ENCODE measurements at regions not wholly inside any gene's neighbourhood (a gene's known extent, or its start where the extent isn't known, plus 50 kb on each side); places are given as distances from the start of the nearest gene placed in this dataset.

GRCh38 chr6:147716434-147716833, 207.9 kb downstream of the SAMD5 start (continued):
- TF ChIP-seq, protein P1, sequence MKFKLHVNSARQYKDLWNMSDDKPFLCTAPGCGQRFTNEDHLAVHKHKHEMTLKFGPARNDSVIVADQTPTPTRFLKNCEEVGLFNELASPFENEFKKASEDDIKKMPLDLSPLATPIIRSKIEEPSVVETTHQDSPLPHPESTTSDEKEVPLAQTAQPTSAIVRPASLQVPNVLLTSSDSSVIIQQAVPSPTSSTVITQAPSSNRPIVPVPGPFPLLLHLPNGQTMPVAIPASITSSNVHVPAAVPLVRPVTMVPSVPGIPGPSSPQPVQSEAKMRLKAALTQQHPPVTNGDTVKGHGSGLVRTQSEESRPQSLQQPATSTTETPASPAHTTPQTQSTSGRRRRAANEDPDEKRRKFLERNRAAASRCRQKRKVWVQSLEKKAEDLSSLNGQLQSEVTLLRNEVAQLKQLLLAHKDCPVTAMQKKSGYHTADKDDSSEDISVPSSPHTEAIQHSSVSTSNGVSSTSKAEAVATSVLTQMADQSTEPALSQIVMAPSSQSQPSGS (CRISPR knock-in tag; IDR thresholded peaks at IDR 0.05; ENCODE audit: borderline replicate concordance, low read depth) = no peak
- TF ChIP-seq NFE2L1 (CRISPR knock-in tag; IDR thresholded peaks at IDR 0.05) = no peak
- no peak for TF ChIP-seq ZNF671 (CRISPR knock-in tag; IDR thresholded peaks at IDR 0.05)
- TF ChIP-seq IRF2 (CRISPR knock-in tag; IDR thresholded peaks at IDR 0.05; ENCODE audit: borderline replicate concordance, low read depth) = no peak
- TF ChIP-seq, protein P2, sequence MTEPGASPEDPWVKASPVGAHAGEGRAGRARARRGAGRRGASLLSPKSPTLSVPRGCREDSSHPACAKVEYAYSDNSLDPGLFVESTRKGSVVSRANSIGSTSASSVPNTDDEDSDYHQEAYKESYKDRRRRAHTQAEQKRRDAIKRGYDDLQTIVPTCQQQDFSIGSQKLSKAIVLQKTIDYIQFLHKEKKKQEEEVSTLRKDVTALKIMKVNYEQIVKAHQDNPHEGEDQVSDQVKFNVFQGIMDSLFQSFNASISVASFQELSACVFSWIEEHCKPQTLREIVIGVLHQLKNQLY (CRISPR knock-in tag; IDR thresholded peaks at IDR 0.05) = no peak
- no peak for TF ChIP-seq TP53 (CRISPR knock-in tag; IDR thresholded peaks at IDR 0.05)
- no peak for TF ChIP-seq GABPB1 (CRISPR knock-in tag; IDR thresholded peaks at IDR 0.05)
- TF ChIP-seq CREM (CRISPR knock-in tag; IDR thresholded peaks at IDR 0.05) = no peak

DNA sequence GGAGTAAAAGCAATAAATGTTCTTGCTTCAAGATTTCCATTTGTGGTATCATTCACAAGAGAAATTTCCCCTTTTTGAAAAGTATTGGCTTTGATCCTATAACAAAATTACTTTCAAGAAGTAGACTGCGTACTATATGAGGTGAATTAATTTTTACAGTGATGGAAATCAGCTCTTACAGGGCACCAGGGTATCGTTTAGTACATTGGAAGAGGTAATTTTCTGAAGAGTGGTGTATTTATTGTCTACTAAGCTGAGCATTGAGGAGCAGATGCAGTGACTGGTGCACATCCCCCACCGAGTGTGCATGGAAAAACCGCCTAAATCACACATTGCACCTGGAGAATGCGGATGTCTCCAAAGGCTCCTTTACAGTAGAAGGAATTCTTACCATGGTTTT, 209.5 kb downstream of the SAMD5 start:
- Mint-ChIP-seq H3K9me3 (peaks cover 9% of the 10 kb centered on the region), H3K36me3 (peaks cover 8% of the 10 kb centered on the region), H3K4me1 (peaks cover 9% of the 10 kb centered on the region; the same call in 1 of the 2 replicates), H3K27ac (no peak overlapping the region), H3K4me3 (no peak overlapping the region), H3K27me3 (ENCODE audit: low read depth) (no peaks in the 10 kb centered on the region; the same call in 1 of the 2 replicates)
- ChIA-PET POLR2A (no interaction called here), CTCF (no interaction called here)
- ATAC-seq = no peak
- TF ChIP-seq ATF1 (CRISPR knock-in tag; IDR thresholded peaks at IDR 0.05) (no peak), FOXP1 (CRISPR knock-in tag; IDR thresholded peaks at IDR 0.05; ENCODE audit: borderline replicate concordance) (no peak), ZNF219 (CRISPR knock-in tag; IDR thresholded peaks at IDR 0.05; ENCODE audit: borderline replicate concordance) (no peak), ZBTB21 (CRISPR knock-in tag; IDR thresholded peaks at IDR 0.05; ENCODE audit: borderline replicate concordance) (no peak), ZNF671 (CRISPR knock-in tag; IDR thresholded peaks at IDR 0.05) (no peak), RELA (CRISPR knock-in tag; IDR thresholded peaks at IDR 0.05; ENCODE audit: borderline replicate concordance) (no peak), JUN (CRISPR knock-in tag; IDR thresholded peaks at IDR 0.05) (no peak), E2F1 (CRISPR knock-in tag; IDR thresholded peaks at IDR 0.05) (no peak), NFE2L1 (CRISPR knock-in tag; IDR thresholded peaks at IDR 0.05) (no peak), ERG (CRISPR knock-in tag; IDR thresholded peaks at IDR 0.05) (no peak), FOXK1 (CRISPR knock-in tag; IDR thresholded peaks at IDR 0.05) (no peak), ETV6 (CRISPR knock-in tag; IDR thresholded peaks at IDR 0.05) (no peak)
- TF ChIP-seq, protein P2 (CRISPR knock-in tag; IDR thresholded peaks at IDR 0.05) = no peak
- TF ChIP-seq, protein P3, sequence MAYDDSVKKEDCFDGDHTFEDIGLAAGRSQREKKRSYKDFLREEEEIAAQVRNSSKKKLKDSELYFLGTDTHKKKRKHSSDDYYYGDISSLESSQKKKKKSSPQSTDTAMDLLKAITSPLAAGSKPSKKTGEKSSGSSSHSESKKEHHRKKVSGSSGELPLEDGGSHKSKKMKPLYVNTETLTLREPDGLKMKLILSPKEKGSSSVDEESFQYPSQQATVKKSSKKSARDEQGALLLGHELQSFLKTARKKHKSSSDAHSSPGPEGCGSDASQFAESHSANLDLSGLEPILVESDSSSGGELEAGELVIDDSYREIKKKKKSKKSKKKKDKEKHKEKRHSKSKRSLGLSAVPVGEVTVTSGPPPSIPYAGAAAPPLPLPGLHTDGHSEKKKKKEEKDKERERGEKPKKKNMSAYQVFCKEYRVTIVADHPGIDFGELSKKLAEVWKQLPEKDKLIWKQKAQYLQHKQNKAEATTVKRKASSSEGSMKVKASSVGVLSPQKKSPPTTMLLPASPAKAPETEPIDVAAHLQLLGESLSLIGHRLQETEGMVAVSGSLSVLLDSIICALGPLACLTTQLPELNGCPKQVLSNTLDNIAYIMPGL (CRISPR knock-in tag; IDR thresholded peaks at IDR 0.05) = no peak
- TF ChIP-seq, protein P4, sequence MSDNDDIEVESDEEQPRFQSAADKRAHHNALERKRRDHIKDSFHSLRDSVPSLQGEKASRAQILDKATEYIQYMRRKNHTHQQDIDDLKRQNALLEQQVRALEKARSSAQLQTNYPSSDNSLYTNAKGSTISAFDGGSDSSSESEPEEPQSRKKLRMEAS (CRISPR knock-in tag; IDR thresholded peaks at IDR 0.05) = no peak
- no peak for DNase-seq (ENCODE audit: low spot score)
